ENCODE measurements at regions not wholly inside any gene's neighbourhood (a gene's known extent, or its start where the extent isn't known, plus 50 kb on each side); places are given as distances from the start of the nearest gene placed in this dataset.

DNA sequence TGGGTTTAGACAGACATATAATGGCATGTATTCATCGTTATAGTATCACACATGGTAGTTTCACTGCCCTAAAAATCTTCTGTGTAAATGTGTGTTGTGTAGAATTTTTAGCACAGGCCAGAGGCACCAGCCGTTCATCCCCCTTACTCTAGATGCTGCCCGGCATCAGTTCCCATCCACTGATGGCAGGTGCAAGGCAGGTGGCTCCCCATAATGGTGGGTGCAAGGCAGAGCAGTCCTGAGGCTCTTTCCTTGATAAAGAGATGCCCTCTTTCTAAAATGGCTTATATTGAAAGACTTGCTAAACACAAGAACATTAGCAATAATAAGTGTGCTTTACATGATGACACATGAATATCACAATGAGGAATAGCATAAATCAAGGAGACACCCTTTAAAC is 508.5 kb downstream of the EPHA4 start:
- Histone ChIP-seq H3K27me3 (ENCODE audit: control insufficient read depth in 2 of 2, insufficient read depth in 2 of 2, low read length in 2 of 2) (no peaks in the 10 kb centered on the region), H3K9ac (ENCODE audit: low read depth in 1 of 2, low read length in 2 of 2) (no peak overlapping the region), H3K27ac (ENCODE audit: low read depth in 2 of 2, low read length in 2 of 2) (no peak overlapping the region), H3K4me3 (ENCODE audit: low read length in 2 of 2) (no peak overlapping the region), H3K4me1 (ENCODE audit: control insufficient read depth in 2 of 2, insufficient read depth in 2 of 2, low read length in 2 of 2) (no peaks in the 10 kb centered on the region), H3K9me3 (ENCODE audit: control insufficient read depth in 2 of 2, low read length in 2 of 2) (no peaks in the 10 kb centered on the region), H3K36me3 (ENCODE audit: control insufficient read depth in 2 of 2, insufficient read depth in 2 of 2, low read length in 2 of 2) (no peaks in the 10 kb centered on the region)

DNA sequence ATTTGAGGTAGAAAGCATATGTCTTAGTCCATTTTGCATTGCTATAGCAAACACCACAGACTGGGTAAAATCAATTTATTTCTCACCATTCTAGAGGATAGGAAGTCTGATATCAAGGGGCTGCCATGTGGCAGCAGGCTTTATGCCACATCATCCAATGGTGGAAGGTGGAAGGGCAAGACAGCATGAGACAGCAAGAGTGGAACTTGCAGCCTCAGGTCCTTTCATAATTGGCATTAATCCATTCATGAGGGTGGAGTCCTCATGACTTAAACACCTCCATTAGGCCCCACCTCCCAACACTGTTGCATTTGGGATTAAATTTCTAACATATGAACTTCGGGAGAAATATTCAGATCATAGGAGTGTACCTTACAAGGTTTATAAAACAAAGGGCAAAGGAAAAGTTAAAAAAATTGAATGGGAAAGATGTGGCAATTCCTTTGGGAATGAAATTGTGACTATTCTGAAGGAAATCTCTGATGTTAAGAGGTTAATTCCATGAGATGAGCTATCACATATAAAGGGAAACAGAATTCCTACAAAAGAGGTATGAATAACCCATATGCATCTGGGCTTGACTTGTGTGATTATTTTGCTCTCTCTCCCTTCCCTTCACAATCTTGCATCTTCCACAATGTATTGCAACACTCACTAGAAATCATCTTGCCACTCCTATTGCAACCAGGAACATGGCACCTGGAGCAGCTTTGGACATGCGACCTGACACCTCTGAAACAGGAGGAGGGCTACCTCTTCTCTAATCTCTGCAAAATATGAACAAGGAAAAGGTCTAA is 507.8 kb downstream of the EPHA4 start:
- Histone ChIP-seq H3K36me3 (ENCODE audit: control insufficient read depth in 2 of 2, insufficient read depth in 2 of 2, low read length in 2 of 2) (no peaks in the 10 kb centered on the region), H3K9ac (ENCODE audit: low read depth in 1 of 2, low read length in 2 of 2) (no peak overlapping the region), H3K9me3 (ENCODE audit: control insufficient read depth in 2 of 2, low read length in 2 of 2) (no peaks in the 10 kb centered on the region), H3K4me1 (ENCODE audit: control insufficient read depth in 2 of 2, insufficient read depth in 2 of 2, low read length in 2 of 2) (no peaks in the 10 kb centered on the region), H3K27me3 (ENCODE audit: control insufficient read depth in 2 of 2, insufficient read depth in 2 of 2, low read length in 2 of 2) (no peaks in the 10 kb centered on the region), H3K4me3 (ENCODE audit: low read length in 2 of 2) (no peak overlapping the region), H3K27ac (ENCODE audit: low read depth in 2 of 2, low read length in 2 of 2) (no peak overlapping the region)

DNA sequence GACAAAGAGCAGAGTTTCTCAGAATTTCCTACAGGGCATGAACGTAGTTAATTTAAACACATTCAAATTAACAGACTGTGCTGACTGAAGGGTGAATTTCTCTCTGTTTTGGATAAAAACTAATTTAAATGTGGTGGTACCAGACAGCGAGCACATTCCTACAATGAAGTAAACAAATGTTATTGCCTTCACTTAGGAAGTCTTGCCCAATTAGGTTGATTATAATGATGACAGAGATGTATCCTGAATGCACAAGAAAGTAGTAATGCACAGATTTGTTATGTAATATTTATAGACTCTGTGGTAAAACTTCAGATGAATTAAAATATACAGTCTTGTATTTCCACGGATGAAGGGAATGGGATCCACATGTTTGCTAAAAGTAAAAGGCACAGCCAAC is 507.2 kb downstream of the EPHA4 start:
- no peaks in the 10 kb centered on the region for H3K9me3 ChIP-seq (ENCODE audit: control insufficient read depth in 2 of 2, low read length in 2 of 2)

DNA sequence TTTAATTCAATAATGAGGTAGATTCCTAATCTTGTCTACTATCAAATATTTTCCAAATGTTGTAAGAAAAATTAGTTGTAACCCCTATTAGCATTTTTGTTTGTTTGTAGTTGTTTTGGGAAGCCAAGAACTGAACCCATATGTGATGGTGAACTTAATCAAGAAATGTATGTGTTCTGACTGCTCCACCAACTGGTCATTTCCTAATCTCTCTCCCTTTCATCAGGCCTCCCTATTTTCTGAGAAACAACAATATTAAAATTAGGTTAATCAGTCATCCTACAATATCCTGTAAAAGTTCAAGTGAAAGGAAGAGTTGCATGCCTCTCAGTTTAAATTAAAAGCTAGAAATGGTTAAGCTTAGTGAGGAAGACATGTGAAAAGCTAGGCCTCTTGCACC is 504.0 kb downstream of the EPHA4 start:
- Histone ChIP-seq H3K4me3 (ENCODE audit: low read length in 2 of 2) (no peak overlapping the region), H3K27me3 (ENCODE audit: control insufficient read depth in 2 of 2, insufficient read depth in 2 of 2, low read length in 2 of 2) (no peaks in the 10 kb centered on the region), H3K27ac (ENCODE audit: low read depth in 2 of 2, low read length in 2 of 2) (no peak overlapping the region), H3K9ac (ENCODE audit: low read depth in 1 of 2, low read length in 2 of 2) (no peak overlapping the region), H3K9me3 (ENCODE audit: control insufficient read depth in 2 of 2, low read length in 2 of 2) (no peaks in the 10 kb centered on the region), H3K36me3 (ENCODE audit: control insufficient read depth in 2 of 2, insufficient read depth in 2 of 2, low read length in 2 of 2) (no peaks in the 10 kb centered on the region), H3K4me1 (ENCODE audit: control insufficient read depth in 2 of 2, insufficient read depth in 2 of 2, low read length in 2 of 2) (no peaks in the 10 kb centered on the region)

More for the DNA sequence above, 507.2 kb downstream of the EPHA4 start:
- no peak overlapping the region for H3K9ac ChIP-seq (ENCODE audit: low read depth in 1 of 2, low read length in 2 of 2)
- no peak overlapping the region for H3K4me3 ChIP-seq (ENCODE audit: low read length in 2 of 2)
- no peaks in the 10 kb centered on the region for H3K27me3 ChIP-seq (ENCODE audit: control insufficient read depth in 2 of 2, insufficient read depth in 2 of 2, low read length in 2 of 2)
- H3K36me3 ChIP-seq (ENCODE audit: control insufficient read depth in 2 of 2, insufficient read depth in 2 of 2, low read length in 2 of 2), result no peaks in the 10 kb centered on the region
- no peaks in the 10 kb centered on the region for H3K4me1 ChIP-seq (ENCODE audit: control insufficient read depth in 2 of 2, insufficient read depth in 2 of 2, low read length in 2 of 2)
- H3K27ac ChIP-seq (ENCODE audit: low read depth in 2 of 2, low read length in 2 of 2), result no peak overlapping the region

DNA sequence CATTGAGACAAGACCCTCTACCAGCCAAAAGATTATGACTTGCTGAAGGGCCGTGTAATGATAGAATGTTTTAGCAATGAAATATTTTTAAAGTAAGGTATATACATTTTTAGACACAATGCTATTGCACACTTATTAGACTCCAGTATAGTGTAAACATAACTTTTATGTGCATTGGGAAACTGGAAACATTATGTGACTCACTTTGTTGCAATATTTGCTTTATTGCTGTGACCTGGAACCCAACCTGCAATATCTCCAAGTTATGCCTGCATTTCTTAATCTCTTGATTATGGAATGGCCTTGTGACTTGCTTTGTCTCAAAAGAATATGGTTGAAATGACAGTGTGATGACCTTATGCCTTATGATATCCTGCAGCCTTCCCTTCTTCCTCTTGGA is 502.0 kb downstream of the EPHA4 start:
- H3K27me3 ChIP-seq (ENCODE audit: control insufficient read depth in 2 of 2, insufficient read depth in 2 of 2, low read length in 2 of 2), result no peaks in the 10 kb centered on the region
- H3K4me1 ChIP-seq (ENCODE audit: control insufficient read depth in 2 of 2, insufficient read depth in 2 of 2, low read length in 2 of 2), result no peaks in the 10 kb centered on the region
- no peak overlapping the region for H3K27ac ChIP-seq (ENCODE audit: low read depth in 2 of 2, low read length in 2 of 2)
- H3K9me3 ChIP-seq (ENCODE audit: control insufficient read depth in 2 of 2, low read length in 2 of 2), result no peaks in the 10 kb centered on the region
- H3K36me3 ChIP-seq (ENCODE audit: control insufficient read depth in 2 of 2, insufficient read depth in 2 of 2, low read length in 2 of 2), result no peaks in the 10 kb centered on the region
- H3K4me3 ChIP-seq (ENCODE audit: low read length in 2 of 2), result no peak overlapping the region
- no peak overlapping the region for H3K9ac ChIP-seq (ENCODE audit: low read depth in 1 of 2, low read length in 2 of 2)

DNA sequence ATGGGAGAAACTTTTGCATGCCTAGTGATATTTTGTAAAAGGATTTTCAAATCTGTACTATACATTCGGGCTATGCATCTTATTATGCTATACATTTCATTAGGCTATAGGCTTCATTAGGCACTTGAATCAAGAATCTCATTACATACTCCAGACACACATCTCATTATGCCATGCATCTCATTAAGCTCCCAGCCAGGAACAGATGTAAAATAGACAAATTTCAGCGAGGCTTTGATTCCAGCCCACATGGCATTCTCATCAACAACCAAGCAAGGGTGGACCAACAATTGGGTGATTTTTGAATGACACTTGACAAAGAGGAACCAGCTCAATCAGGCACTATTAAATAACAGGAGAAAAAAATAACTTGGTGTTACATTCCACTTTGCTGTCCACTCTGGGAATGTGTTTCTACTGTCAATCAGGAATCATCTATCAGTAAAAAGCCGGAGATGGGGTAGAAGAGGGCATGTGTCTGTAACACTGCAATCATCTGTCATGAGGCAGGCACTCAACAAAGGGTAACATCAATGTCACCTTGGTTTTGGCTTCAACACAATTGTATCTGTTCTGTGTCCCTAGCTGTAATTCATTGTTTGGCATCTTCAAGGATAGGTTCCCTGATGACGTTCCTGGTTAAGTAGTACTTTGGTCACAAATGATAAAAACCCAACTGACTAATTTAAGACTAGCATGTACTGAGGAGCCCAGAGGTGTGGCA is 498.6 kb downstream of the EPHA4 start:
- Histone ChIP-seq H3K27ac (ENCODE audit: low read depth in 2 of 2, low read length in 2 of 2) (no peak overlapping the region), H3K4me3 (ENCODE audit: low read length in 2 of 2) (no peak overlapping the region), H3K4me1 (ENCODE audit: control insufficient read depth in 2 of 2, insufficient read depth in 2 of 2, low read length in 2 of 2) (no peaks in the 10 kb centered on the region), H3K27me3 (ENCODE audit: control insufficient read depth in 2 of 2, insufficient read depth in 2 of 2, low read length in 2 of 2) (no peaks in the 10 kb centered on the region), H3K36me3 (ENCODE audit: control insufficient read depth in 2 of 2, insufficient read depth in 2 of 2, low read length in 2 of 2) (no peaks in the 10 kb centered on the region), H3K9ac (ENCODE audit: low read depth in 1 of 2, low read length in 2 of 2) (no peak overlapping the region), H3K9me3 (ENCODE audit: control insufficient read depth in 2 of 2, low read length in 2 of 2) (no peaks in the 10 kb centered on the region)

DNA sequence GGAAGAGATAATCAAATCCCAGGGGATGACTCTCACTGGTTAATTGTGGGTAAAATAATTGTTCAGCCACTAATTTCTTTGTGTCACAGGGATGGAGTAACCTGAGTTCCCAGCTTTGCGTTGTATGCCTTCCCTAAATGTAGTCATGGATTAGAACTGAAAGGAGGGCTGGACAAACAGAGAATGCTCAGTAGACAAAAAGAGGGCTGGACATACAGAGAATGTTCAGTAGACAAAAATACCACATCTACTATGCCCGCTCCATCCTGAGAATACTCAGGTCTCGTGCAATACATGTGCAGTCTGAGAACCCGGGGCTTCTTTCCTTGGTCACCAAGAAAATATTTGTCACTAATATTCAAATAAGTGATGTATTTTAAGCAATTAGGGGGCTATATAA is 497.9 kb downstream of the EPHA4 start:
- H3K27me3 ChIP-seq (ENCODE audit: control insufficient read depth in 2 of 2, insufficient read depth in 2 of 2, low read length in 2 of 2), result no peaks in the 10 kb centered on the region
- no peaks in the 10 kb centered on the region for H3K36me3 ChIP-seq (ENCODE audit: control insufficient read depth in 2 of 2, insufficient read depth in 2 of 2, low read length in 2 of 2)
- no peaks in the 10 kb centered on the region for H3K9me3 ChIP-seq (ENCODE audit: control insufficient read depth in 2 of 2, low read length in 2 of 2)
- no peak overlapping the region for H3K4me3 ChIP-seq (ENCODE audit: low read length in 2 of 2)
- H3K27ac ChIP-seq (ENCODE audit: low read depth in 2 of 2, low read length in 2 of 2), result no peak overlapping the region
- no peaks in the 10 kb centered on the region for H3K4me1 ChIP-seq (ENCODE audit: control insufficient read depth in 2 of 2, insufficient read depth in 2 of 2, low read length in 2 of 2)
- no peak overlapping the region for H3K9ac ChIP-seq (ENCODE audit: low read depth in 1 of 2, low read length in 2 of 2)

DNA sequence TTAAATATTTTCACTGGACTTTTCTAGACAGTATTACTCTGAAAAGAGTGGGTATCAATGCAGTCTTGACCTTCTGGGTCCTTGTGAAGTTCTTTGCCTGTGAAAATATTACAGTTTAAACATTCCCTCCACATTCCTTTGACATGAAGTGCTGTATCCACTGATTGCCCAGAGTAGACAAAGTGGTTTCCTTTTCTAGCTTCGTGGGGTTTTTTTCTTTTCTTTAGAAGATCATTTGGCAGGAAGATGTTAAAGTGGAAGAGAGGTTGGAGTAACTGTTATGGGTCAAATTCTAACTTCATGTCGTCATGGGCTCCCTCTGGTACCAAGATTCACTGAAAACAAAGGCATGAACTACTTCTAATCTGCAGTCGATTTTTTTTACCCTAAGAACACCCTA is 496.9 kb downstream of the EPHA4 start:
- Histone ChIP-seq H3K4me1 (ENCODE audit: control insufficient read depth in 2 of 2, insufficient read depth in 2 of 2, low read length in 2 of 2) (no peaks in the 10 kb centered on the region), H3K9ac (ENCODE audit: low read depth in 1 of 2, low read length in 2 of 2) (no peak overlapping the region), H3K4me3 (ENCODE audit: low read length in 2 of 2) (no peak overlapping the region), H3K9me3 (ENCODE audit: control insufficient read depth in 2 of 2, low read length in 2 of 2) (no peaks in the 10 kb centered on the region), H3K36me3 (ENCODE audit: control insufficient read depth in 2 of 2, insufficient read depth in 2 of 2, low read length in 2 of 2) (no peaks in the 10 kb centered on the region), H3K27ac (ENCODE audit: low read depth in 2 of 2, low read length in 2 of 2) (no peak overlapping the region), H3K27me3 (ENCODE audit: control insufficient read depth in 2 of 2, insufficient read depth in 2 of 2, low read length in 2 of 2) (no peaks in the 10 kb centered on the region)

DNA sequence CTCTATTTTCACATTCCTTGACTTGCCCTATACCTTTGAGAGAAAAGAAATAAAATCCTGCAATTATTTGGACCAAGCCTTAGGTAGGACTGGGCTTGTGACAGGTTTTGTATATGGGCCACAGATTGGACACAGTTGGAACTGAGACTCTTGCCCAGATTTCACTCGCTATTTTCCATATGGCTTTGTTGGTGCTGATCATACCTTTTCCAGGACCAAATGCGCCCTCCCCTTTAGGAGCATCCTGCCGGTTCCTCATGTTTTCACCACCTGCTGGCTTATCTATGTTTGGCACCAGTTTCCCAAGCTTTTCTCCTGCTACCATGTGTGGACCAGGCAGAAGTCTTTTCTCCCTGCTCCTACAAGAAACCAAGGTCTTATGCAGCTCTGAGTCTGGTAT is 494.9 kb downstream of the EPHA4 start:
- H3K9me3 ChIP-seq (ENCODE audit: control insufficient read depth in 2 of 2, low read length in 2 of 2), result no peaks in the 10 kb centered on the region
- no peak overlapping the region for H3K4me3 ChIP-seq (ENCODE audit: low read length in 2 of 2)
- H3K27me3 ChIP-seq (ENCODE audit: control insufficient read depth in 2 of 2, insufficient read depth in 2 of 2, low read length in 2 of 2), result no peaks in the 10 kb centered on the region
- no peaks in the 10 kb centered on the region for H3K4me1 ChIP-seq (ENCODE audit: control insufficient read depth in 2 of 2, insufficient read depth in 2 of 2, low read length in 2 of 2)
- no peaks in the 10 kb centered on the region for H3K36me3 ChIP-seq (ENCODE audit: control insufficient read depth in 2 of 2, insufficient read depth in 2 of 2, low read length in 2 of 2)
- no peak overlapping the region for H3K9ac ChIP-seq (ENCODE audit: low read depth in 1 of 2, low read length in 2 of 2)
- H3K27ac ChIP-seq (ENCODE audit: low read depth in 2 of 2, low read length in 2 of 2), result no peak overlapping the region

DNA sequence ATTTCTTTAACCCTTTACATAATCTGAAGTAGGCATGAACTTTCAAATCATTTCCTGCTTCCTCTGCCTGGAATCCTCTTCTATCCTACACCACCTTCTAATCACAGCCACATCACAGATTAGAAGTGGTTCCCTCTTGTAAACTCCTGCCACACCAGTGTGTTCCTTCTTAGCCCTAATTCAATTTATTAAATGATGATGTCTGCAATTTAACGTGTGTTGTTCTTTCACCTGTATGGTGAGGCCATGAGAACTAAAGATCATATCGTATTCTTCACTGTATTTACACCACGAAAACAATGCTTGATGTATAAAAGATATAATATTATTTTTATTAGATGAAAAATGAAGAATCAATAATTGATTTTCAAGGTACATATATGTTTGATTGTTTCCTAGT is 494.3 kb downstream of the EPHA4 start:
- no peak overlapping the region for H3K9ac ChIP-seq (ENCODE audit: low read depth in 1 of 2, low read length in 2 of 2)
- no peaks in the 10 kb centered on the region for H3K4me1 ChIP-seq (ENCODE audit: control insufficient read depth in 2 of 2, insufficient read depth in 2 of 2, low read length in 2 of 2)
- no peaks in the 10 kb centered on the region for H3K36me3 ChIP-seq (ENCODE audit: control insufficient read depth in 2 of 2, insufficient read depth in 2 of 2, low read length in 2 of 2)
- H3K9me3 ChIP-seq (ENCODE audit: control insufficient read depth in 2 of 2, low read length in 2 of 2), result no peaks in the 10 kb centered on the region
- H3K4me3 ChIP-seq (ENCODE audit: low read length in 2 of 2), result no peak overlapping the region
- no peaks in the 10 kb centered on the region for H3K27me3 ChIP-seq (ENCODE audit: control insufficient read depth in 2 of 2, insufficient read depth in 2 of 2, low read length in 2 of 2)
- no peak overlapping the region for H3K27ac ChIP-seq (ENCODE audit: low read depth in 2 of 2, low read length in 2 of 2)

Data from mucosa of rectum (tissue), 2 donors.